ENCODE measurements at regions not wholly inside any gene's neighbourhood (a gene's known extent, or its start where the extent isn't known, plus 50 kb on each side); places are given as distances from the start of the nearest gene placed in this dataset.
A peak's percentile ranks its signal among the peaks of the same experiment; 100 is the strongest.

- no peak for DNase-seq (ENCODE audit: low read depth)
- H3K4me3 ChIP-seq (ENCODE audit: low read depth, low read length): no peak overlapping the region
- TF ChIP-seq CTCF (IDR thresholded peaks at IDR 0.05; ENCODE audit: control insufficient read depth, extremely low read depth, insufficient read depth): no peak
Observed at GRCh38 chr13:61358599-61358998, 57.0 kb downstream of the PCDH20 start.

GRCh38 chr13:61350341-61350740 lies 65.3 kb downstream of the PCDH20 start:
- DNase-seq (ENCODE audit: low read depth): no peak
- no peak overlapping the region for H3K4me3 ChIP-seq (ENCODE audit: low read depth, low read length)
- no peak for TF ChIP-seq CTCF (IDR thresholded peaks at IDR 0.05; ENCODE audit: control insufficient read depth, extremely low read depth, insufficient read depth)

GRCh38 chr13:61339054-61339621 lies 76.5 kb downstream of the PCDH20 start:
- DNase-seq (ENCODE audit: low read depth): no peak
- no peak overlapping the region for H3K4me3 ChIP-seq (ENCODE audit: low read depth, low read length)
- TF ChIP-seq CTCF (IDR thresholded peaks at IDR 0.05; ENCODE audit: control insufficient read depth, extremely low read depth, insufficient read depth): no peak

GRCh38 chr13:61316647-61317046 lies 99.0 kb downstream of the PCDH20 start:
- H3K4me3 ChIP-seq (ENCODE audit: low read depth, low read length): no peak overlapping the region
- TF ChIP-seq CTCF (IDR thresholded peaks at IDR 0.05; ENCODE audit: control insufficient read depth, extremely low read depth, insufficient read depth): no peak
- DNase-seq (ENCODE audit: low read depth): no peak

GRCh38 chr13:61294467-61295191 lies 121.0 kb downstream of the PCDH20 start:
- no peak overlapping the region for H3K4me3 ChIP-seq (ENCODE audit: low read depth, low read length)
- DNase-seq (ENCODE audit: low read depth): no peak
- no peak for TF ChIP-seq CTCF (IDR thresholded peaks at IDR 0.05; ENCODE audit: control insufficient read depth, extremely low read depth, insufficient read depth)

GRCh38 chr13:61286148-61286745 lies 129.4 kb downstream of the PCDH20 start:
- no peak overlapping the region for H3K4me3 ChIP-seq (ENCODE audit: low read depth, low read length)
- peak; percentile 1 for DNase-seq (ENCODE audit: low read depth)
- TF ChIP-seq CTCF (IDR thresholded peaks at IDR 0.05; ENCODE audit: control insufficient read depth, extremely low read depth, insufficient read depth): peak; percentile 65

All from LNCaP clone FGC (cell line).